G401 (cell line): ENCODE measurements at regions not wholly inside any gene's neighbourhood (a gene's known extent, or its start where the extent isn't known, plus 50 kb on each side); places are given as distances from the start of the nearest gene placed in this dataset.
"Not testable (repeated sequence)": the region's sequence is repeated elsewhere in the genome, so short reads cannot be mapped to it uniquely, and the experiment has no call there.

Source experiments
- DNase-seq: peaks from one replicate; pipeline ENCODE4 v3.0.0-alpha.2; 2015; ENCODE audit warnings: low spot score
- in situ Hi-C: cut with HindIII; loops from 2 replicates; pipeline ENCODE4 v1.10.0; 2016; ENCODE audit warnings: low sequenced_read_pairs, mixed read lengths

DNA sequence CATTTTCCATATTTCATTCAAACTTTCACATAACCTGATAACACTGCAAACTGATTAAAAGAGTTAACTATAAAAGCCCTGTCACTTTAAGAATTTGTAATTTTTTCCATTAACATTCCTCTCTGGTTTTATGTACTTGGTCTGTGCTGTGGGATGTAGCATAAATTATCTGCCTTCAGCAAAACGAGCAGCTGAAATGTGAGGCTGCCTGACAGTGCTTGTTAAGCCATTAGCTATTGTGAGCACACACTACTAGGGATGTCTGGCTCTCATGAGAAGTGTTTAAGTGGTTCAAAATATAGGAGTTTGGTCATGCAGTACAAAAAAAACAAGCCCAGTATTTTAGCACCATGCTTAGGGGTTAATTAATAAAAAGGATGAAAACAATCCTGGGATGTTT lies 63.0 kb downstream of the HOXA1 start:
- peak; percentile 16 for DNase-seq
- in situ Hi-C loops, result no loop called here

DNA sequence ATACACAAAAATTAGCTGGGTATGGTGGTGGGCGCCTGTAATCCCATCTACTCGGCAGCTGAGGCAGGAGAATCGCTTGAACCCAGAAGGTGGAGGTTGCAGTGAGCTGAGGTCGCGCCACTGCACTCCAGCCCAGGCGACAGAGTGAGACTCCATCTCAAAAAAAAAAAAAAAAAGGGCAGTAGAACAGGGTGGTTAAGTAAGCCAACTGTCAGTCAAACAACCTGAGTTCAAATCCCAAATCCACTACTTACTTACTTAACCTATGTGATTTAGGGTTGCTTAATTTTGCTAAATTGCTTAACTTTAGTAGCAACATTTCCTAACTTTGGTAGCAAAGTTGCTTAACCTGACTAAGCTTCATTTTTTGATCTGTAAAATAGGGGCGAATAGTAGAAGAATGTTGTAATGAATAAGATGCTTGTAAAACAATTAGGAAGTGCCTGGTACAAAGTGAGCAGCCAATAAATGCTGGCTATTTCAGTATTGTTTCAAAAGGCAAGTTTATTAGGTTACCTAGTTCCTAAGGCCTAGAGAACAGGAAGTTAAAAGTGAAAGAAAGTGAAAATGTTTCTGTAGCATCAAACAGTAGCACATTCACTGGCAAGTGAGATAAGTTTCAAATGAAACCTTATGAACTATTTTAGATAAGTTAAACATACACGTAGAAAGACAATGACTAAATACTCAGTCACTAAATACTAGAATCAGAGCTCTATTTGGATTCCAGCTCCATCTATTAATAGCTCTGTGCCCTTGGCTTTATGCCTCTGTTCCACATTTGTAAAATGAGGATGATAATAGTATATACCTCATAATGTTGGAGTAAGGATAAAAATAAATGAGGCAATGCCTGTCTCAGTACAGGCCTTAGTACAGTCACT lies 64.3 kb downstream of the HOXA1 start:
- in situ Hi-C loops, result no loop called here
- peak; percentile 8 for DNase-seq

DNA sequence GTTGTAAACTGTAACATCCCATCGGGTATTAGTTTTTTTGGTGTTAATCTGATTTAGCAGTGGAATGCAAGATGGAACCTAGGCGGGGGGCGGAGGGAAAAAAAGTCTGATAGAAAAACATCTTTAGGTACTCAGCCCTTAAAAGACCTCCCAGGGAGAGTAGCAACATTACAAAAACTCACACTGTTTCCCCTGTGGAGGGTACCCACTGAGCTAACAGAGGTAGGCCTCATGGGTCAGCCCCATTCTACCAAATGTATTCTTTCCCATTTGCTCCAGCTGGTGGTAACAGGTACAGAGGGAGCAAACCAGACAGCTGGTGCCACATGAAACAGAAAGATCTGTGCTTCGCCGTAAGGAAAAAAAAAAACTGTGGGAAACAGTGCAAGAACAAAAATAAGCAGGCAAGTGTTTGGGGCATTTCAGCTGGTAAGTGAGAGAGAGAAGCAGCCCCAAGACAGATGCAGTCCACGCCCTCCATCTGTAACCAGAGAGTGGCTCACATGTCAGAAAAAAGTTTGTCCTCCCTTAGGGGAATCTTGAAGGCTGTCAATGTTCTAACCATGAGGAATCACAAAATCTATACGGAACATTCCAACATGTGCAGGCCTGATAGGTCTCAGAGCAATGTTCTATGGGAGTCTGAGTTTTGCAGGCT lies 65.3 kb downstream of the HOXA1 start:
- no peak for DNase-seq
- in situ Hi-C loops, result no loop called here

DNA sequence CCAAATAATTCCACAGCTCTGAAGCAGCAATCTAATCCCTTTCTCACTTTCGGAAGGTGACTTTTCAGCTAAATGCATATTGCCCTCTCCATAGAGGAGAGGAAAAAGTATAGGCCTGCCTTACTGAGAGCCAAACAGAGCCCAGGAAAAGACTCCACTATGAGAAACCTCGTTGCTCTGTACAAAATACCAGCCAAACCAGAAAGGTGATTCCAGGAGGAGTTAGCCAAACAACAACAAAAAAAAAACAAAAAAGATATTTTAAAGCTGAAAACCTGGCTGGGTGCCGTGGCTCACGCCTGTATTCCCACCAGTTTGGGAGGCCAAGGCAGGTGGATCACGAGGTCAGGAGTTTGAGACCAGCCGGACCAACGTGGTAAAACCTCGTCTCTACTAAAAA lies 70.5 kb downstream of the HOXA1 start:
- DNase-seq, result no peak
- in situ Hi-C loops, result no loop called here

DNA sequence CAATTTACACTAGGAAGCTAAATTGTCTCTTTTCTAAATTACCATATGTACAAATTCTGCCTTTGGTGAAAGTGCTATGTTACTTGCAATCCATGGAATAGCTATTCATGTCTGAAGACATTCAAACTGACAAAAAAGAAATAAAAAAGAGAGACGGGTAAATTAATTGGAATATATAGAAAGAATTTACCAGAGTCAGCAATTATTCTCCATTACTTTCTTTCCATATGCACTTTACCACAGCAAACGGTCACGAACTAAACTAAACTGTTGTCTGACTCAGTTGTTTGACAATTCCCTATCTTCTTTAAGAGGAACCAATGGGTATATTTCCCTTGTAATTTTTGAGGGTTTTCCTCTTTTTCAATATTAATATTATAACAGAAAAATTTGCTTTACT lies 85.7 kb downstream of the HOXA1 start:
- DNase-seq, result no peak
- in situ Hi-C loops, result no loop called here

DNA sequence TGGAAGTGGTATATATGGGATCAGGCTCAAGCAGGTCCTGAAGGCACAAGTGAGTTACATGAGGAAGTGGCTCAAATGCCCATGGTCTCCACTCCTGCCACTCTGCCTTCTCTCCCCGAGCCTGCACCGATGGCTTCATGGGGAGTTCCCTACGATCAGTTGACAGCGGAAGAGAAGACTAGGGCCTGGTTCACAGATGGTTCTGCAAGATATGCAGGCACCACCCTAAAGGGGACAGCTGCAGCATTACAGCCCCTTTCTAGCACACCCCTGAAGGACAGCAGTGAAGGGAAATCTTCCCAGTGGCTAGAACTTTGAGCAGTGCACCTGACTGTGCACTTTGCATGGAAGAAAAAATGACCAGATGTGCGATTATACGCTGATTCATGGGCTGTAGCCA lies 95.3 kb downstream of the HOXA1 start:
- in situ Hi-C loops, result no loop called here
- no peak for DNase-seq

DNA sequence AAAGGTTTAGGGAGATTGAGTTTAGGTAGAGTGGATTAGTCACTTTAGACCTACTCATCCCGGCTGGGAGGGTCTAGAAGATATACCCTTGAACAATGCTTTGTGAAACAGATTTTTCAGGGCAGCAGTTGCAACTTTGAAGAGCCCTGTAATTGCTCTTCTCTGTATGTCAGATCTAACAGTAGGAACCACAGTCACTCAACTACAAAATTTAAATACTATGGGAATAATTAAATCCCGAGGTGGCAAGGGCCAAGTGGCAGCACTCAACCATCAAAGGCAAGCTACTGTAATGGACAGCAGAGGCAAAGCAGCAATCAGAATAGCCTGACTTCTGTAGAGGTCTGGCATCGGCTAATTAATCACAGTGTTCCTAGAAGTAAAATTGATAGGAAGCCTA lies 97.5 kb downstream of the HOXA1 start:
- in situ Hi-C loops, DNase-seq: not testable (repeated sequence)

DNA sequence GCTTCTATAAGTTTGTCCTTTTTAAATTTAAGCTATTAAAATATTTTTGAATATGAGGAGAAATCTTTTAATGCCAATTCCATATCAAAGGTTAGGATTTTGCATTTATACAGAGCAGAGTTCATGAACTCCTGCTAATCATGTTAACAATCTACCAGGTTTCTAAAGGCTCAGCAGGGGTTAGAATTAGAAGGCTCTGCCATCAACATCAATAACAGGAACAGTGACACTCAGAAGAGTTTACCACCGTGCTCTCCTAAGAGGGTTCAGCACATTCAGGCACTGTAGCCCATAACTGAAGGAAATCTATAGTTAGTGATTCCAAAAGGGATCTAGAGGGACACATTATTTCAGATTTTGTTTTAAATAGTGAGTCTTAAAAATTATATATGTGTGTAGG lies 100.1 kb downstream of the HOXA1 start:
- DNase-seq, result no peak
- in situ Hi-C loops, result no loop called here

DNA sequence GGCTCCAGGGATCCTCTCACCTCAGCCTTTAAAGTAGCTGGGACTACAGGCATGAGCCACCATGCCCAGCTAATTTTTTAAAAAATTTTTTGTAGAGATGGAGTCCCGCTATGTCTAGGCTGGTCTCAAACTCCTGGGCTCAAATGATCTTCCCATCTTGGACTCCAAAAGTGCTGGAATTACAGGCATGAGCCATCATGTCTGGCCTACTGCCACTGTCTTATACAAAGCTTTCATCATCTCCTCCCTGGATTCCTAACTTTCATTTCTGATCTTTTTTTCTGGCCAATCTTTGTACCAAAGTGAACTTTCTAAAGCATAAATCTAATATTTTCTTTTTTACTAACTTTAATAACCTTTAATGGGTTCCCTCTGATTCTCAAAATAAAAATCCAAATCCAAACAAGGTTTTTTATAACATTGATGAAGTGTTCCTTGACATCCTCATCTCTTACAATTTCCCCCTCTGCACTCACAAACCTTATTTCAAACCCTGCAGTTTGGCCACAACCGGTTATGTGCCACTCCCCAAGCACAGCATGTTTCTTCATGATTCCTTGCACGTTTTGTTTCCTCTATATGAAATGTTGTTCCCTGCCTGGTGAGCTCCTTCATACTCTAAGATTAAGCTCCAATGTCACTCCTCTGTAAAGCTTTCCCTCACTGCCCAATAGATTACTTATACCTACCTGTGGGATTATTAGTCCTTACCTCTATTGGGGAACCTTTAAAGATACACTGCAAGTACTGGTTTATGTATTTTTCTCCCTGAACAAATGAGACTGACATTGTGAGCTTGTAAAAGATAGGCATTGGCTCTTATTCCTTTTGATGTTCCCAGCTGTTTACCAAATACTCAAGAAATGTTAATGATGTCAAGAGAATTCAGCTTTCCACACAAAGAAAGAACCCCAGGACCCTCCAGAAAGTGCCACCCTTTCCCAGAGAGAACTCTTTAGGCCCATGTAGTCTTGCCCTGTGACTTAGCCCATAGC lies 101.7 kb downstream of the HOXA1 start:
- DNase-seq, result no peak
- in situ Hi-C loops, result no loop called here

DNA sequence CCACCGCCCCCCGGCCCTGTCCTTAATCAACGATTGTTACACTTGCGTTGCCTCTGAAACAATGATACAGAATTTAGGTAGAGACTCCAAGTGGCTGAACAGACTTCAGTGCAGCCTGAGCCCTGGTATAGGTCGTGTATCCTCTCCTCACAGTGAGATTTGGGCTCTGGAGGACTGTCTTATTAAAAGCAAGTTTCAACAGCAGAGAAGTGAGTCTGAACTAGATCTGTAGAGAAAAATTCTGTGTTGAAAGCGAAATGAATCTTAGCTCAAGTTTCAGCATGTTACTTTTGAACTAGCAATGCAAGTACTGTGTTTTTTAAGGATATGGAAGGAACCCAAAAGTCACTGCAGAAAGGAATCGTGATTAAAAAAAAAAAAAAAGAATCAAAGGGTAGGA lies 103.1 kb downstream of the HOXA1 start:
- in situ Hi-C loops, result no loop called here
- no peak for DNase-seq

DNA sequence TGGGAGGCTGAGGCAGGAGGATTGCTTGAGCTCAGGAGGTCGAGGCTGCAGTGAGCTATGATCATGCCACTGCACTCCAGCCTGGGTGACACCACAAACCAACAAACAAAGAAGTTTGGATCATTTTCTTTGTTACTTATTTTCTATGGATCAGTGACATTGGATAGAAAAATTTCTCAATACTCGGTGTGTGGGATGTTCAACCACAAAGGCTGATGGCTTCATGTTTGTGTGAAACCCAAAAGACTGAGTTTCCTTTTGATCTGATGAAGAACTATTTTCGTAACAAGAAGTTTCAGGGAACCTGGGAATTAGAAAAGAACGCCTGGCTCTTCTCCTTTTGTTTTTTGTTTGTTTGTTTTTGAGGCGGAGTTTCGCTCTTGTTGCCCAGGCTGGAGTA lies 104.0 kb downstream of the HOXA1 start:
- no peak for DNase-seq
- in situ Hi-C loops, result no loop called here

DNA sequence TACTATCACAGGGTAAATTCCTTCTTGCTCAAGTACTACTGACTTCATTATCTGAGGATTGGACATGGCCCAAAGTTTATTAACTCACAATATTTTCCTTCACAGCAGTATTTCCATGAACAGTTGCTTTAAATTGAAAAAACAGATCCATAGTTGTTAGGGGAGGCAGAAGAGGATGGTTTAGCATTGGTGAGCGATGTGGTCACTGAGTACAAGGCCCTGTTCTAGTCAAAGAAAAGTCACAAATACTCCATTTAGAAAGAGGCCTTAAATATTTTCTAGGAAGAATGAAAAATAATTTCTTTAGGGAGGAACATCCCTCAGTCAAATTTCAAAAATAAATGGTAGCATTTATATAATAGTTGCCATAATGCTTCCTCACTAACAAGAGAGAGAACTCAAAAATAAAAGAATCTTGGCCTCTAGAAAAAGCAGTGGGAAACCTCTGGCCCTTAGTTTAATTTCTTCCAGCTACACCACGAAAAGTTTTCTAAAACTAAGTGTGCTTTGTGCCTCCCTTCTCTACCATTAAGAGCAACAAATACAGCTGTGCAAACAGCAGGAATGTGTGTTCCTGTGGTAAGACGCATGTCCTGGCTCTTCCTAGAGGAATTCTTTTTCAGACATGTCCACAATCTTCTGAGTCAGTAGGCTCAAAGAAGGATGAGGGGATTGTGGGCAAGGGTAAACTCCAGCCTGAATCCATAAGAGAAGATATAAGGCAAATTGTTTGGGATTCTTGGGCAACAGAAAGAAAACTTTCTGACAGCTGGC lies 105.7 kb downstream of the HOXA1 start:
- in situ Hi-C loops, result no loop called here
- DNase-seq, result no peak

DNA sequence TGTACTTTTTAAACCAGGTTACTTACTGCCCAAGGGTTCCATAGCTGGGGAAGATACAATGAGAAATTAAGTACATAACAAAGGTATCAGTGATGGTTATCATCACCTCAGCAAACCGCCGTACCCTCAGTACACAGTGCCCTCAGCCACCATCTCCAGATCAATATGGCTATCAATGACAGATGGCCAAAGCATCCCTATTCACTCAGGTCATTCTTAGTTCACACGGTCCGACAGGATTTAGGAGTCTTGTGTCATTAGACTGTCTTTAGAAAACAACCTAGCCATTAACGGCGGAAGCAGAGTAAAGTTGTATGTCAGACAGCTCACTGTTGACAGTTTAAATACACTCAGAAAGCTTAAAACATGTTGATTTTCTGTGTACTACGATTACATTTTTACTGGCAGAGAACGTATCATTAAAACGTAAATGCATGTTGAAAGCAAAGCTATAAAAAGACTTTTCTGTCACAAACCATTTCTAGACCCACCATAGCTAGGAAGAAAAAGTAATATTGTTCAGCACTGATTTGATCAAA lies 106.9 kb downstream of the HOXA1 start:
- in situ Hi-C loops, result no loop called here
- DNase-seq, result no peak

DNA sequence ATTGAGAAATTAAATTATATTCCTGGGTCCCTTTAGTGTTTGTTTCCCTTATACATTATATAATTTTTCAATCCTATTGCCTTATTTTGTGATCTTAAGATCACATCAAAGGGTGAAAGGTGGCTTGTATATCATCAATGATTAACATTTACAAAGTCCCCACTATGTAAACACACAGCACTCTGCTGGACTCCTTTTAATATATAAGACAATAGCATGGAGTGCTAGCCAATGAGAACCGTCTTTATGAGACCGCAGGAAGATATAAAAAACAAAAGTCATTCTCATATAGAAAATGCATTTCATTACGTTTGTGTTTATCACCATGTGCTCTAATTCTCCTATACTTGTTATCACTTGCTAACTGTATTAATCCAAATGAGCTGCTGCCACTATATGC lies 108.5 kb downstream of the HOXA1 start:
- DNase-seq, result no peak
- in situ Hi-C loops, result no loop called here

DNA sequence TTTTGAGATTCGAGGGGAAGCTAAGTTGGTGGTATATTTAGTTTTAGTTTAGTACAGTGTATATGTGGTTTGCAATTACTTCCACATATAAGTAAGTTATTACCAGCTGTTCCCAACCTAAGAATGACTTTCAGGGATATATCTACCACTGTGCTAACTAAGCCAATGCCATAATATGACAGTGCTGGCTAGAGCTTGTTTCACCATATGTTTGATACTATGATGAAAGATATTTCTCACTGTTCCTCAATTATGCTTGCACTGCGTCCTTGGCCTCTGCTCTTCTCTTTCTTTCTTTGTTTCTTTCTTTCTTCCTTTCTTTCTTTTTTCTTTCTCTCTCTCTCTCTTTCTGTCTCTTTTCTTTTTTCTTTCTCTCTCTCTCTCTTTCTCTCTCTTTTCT lies 113.8 kb upstream of the SKAP2 start:
- in situ Hi-C loops, result no loop called here
- no peak for DNase-seq

DNA sequence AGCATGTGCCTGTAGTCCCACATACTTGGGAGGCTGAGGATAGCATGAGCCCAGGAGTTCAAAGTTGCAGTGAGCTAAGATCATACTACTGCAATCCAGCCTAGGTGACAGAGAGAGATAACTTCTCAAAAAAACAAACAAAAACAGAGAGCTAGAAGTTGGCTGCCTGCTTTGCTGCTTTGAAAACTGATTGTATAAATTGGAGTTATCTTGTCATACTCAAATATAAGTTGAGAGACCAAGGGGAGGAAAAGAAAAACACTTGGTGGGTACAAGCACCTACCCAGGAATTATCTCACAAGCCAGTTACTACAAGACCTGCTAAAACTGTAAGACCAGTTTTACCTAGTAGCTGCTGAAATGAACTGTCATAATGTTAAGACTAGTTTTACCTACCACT lies 112.5 kb upstream of the SKAP2 start:
- in situ Hi-C loops, result no loop called here
- no peak for DNase-seq

DNA sequence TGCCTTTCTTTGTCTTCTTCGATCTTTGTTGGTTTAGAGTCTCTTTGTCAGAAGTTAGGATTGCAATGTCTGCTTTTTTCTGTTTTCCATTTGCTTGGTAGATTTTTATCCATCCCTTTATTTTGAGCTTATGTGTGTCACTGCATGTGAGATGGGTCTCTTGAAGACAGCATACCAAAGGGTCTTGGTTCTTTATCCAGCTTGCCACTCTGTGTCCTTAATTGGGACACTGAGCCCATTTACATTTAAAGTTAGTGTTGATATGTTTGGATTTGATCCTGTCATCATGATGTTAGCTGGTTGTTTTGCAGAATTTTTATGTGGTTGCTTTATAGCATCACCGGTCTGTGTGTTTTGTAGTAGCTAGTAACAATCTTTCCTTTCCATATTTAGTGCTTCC lies 107.5 kb upstream of the SKAP2 start:
- DNase-seq, in situ Hi-C loops: not testable (repeated sequence)

DNA sequence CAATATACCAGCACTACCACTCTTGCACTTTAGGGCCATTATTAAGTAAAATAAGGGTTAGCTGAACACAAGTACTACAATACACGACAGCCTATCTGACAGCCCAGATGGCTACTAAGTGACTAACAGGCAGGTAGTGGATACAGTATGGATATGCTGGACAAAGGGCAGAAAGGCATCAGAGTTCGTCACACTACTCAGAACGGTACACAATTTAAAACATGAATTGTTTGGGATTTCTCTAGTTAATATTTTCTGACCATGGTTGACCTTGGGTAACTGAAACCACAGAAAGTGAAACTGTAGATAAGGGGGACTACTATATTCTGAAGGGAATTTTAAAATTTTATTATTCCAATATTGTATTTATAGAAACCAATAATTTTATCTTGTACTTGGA lies 101.3 kb upstream of the SKAP2 start:
- no peak for DNase-seq
- in situ Hi-C loops, result no loop called here
